ENCODE measurements at regions not wholly inside any gene's neighbourhood (a gene's known extent, or its start where the extent isn't known, plus 50 kb on each side); places are given as distances from the start of the nearest gene placed in this dataset.

- ChIA-PET CTCF (no interaction called here), POLR2A (no interaction called here)
- TF ChIP-seq ZNF366 (tag by site-specific recombination; conservative IDR thresholded peaks at IDR 0.05): no peak
- no peak for TF ChIP-seq ZBTB11 (tag by site-specific recombination; conservative IDR thresholded peaks at IDR 0.05; ENCODE audit: low read depth)
- no peak for TF ChIP-seq ZNF148 (tag by site-specific recombination; IDR thresholded peaks at IDR 0.05; ENCODE audit: borderline replicate concordance)
- TF ChIP-seq ZNF449 (tag by site-specific recombination; IDR thresholded peaks at IDR 0.05): no peak
- no peak for TF ChIP-seq SALL2 (tag by site-specific recombination; IDR thresholded peaks at IDR 0.05; ENCODE audit: borderline replicate concordance)
- no peak for TF ChIP-seq ZNF585B (tag by site-specific recombination; IDR thresholded peaks at IDR 0.05)
- no peak for TF ChIP-seq ZNF529 (tag by site-specific recombination; IDR thresholded peaks at IDR 0.05; ENCODE audit: insufficient replicate concordance)
- no peak for TF ChIP-seq AEBP2 (tag by site-specific recombination; IDR thresholded peaks at IDR 0.05; ENCODE audit: borderline replicate concordance)
- TF ChIP-seq ZNF112 (tag by site-specific recombination; IDR thresholded peaks at IDR 0.05): no peak
- no peak for TF ChIP-seq ZNF211 (tag by site-specific recombination; IDR thresholded peaks at IDR 0.05; ENCODE audit: low read depth)
- H3K36me3 ChIP-seq (ENCODE audit: control insufficient read depth in 2 of 2, insufficient read depth in 1 of 2, low read length in 2 of 2): no peaks in the 10 kb centered on the region
- no peaks in the 10 kb centered on the region for H3K9me3 ChIP-seq (ENCODE audit: control insufficient read depth, insufficient read depth, low read depth, low read length)
- H3K4me3 ChIP-seq (ENCODE audit: low read depth, low read length): no peak overlapping the region
- no peak overlapping the region for H3K27ac ChIP-seq (ENCODE audit: extremely low read depth, low read depth, low read length)
- H3K4me1 ChIP-seq (ENCODE audit: control insufficient read depth, insufficient read depth, low read length): no peaks in the 10 kb centered on the region
Measured at GRCh38 chr7:10238641-10239040, 735.0 kb upstream of the PHF14 start.

GRCh38 chr7:10239695-10240345, 733.9 kb upstream of the PHF14 start:
- no peak overlapping the region for H3K4me3 ChIP-seq (ENCODE audit: low read depth, low read length)
- H3K27ac ChIP-seq (ENCODE audit: extremely low read depth, low read depth, low read length): no peak overlapping the region
- ChIA-PET CTCF (interaction anchor here (0.6 kb wide), 1 partner anchor 111 kb away, joined by 3 read pairs; no protein-coding TSS in a partner anchor), POLR2A (no interaction called here)
- no peaks in the 10 kb centered on the region for H3K36me3 ChIP-seq (ENCODE audit: control insufficient read depth in 2 of 2, insufficient read depth in 1 of 2, low read length in 2 of 2)
- H3K9me3 ChIP-seq (ENCODE audit: control insufficient read depth, insufficient read depth, low read depth, low read length): no peaks in the 10 kb centered on the region
- no peaks in the 10 kb centered on the region for H3K4me1 ChIP-seq (ENCODE audit: control insufficient read depth, insufficient read depth, low read length)
- no peak for TF ChIP-seq ZNF596 (tag by site-specific recombination; IDR thresholded peaks at IDR 0.05)
- TF ChIP-seq ZNF521 (tag by site-specific recombination; IDR thresholded peaks at IDR 0.05): no peak

Data from HEK293 (cell line).